Astrocyte (in vitro differentiated cells and primary cell): ENCODE measurements at regions not wholly inside any gene's neighbourhood (a gene's known extent, or its start where the extent isn't known, plus 50 kb on each side); places are given as distances from the start of the nearest gene placed in this dataset.

Experiments
- CTCF ChIP-seq: IDR thresholded peaks from 2 replicates; pipeline ENCODE4 v1.5.1; 2011; ENCODE audit warnings: low read depth, mild to moderate bottlenecking, inconsistent platforms, low read length, moderate library complexity; ENCODE audit not compliant: insufficient read depth
- EZH2 ChIP-seq: IDR thresholded peaks from 2 replicates; pipeline ENCODE4 v1.6.1; 2012; ENCODE audit warnings: mild to moderate bottlenecking, low read length, inconsistent platforms; ENCODE audit not compliant: insufficient read depth

- TF ChIP-seq CTCF, result no peak
- no peak for TF ChIP-seq EZH2
These were observed 56.4 kb upstream of the FSHB start for GRCh38 chr11:30174265-30175020.
